Right hindlimb (tissue), 1 donor: ENCODE measurements at regions not wholly inside any gene's neighbourhood (a gene's known extent, or its start where the extent isn't known, plus 50 kb on each side); places are given as distances from the start of the nearest gene placed in this dataset.
A peak's percentile ranks its signal among the peaks of the same experiment; 100 is the strongest.

Experiments used
- DNase-seq: peaks from one replicate; pipeline ENCODE4 v3.0.0-alpha.2; 2018

DNA sequence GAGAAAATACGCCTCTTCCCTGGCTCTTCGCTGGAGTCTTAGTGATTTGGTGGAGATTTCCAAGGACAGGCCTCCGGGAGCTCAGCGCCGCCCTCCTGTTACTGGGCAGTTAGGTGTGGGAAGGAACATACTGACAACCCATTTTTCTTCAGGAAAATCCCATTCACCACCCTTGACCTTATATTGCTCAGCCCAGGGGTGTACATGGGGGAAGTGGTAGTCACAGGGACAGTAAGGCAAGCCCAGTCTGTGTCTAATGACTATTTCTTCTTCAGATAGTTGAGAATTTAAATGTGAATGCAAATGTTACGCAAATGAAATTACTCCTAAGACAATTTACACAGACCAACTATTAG, 119.4 kb downstream of the UQCRFS1 start:
- no peak for DNase-seq

DNA sequence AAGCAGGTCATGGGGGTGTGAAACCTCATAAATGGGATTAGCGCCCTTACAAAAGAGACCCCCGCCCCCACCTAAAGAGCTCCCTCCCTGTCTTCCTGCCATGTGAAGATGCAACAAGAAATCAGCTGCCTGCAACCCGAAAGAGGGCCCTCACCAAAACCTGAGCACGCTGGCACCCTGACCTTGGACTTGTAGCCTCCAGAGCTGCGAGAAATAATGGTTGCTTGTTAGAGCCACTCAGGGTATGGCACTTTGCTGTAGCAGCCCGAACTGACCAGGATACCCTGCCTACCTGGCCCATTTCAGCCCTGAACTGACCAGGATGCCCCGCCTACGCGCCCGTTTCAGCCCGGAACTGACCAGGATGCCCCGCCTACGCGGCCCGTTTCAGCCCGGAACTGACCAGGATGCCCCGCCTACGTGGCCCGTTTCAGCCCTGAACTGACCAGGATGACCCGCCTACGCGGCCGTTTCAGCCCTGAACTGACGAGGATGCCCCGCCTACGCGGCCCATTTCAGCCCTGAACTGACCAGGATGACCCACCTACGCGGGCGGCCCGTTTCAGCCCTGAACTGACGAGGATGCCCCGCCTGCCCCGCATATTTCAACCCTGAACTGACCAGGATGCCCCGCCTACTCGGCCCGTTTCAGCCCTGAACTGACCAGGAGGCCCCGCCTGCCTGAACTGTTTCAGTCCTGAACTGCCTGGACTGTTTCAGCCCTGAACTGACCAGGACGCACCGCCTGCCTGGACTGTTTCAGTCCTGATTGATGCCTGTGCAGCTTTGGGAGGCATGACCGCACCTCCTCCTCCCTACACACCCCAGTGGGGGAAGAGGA, 120.0 kb downstream of the UQCRFS1 start:
- DNase-seq = no peak

DNA sequence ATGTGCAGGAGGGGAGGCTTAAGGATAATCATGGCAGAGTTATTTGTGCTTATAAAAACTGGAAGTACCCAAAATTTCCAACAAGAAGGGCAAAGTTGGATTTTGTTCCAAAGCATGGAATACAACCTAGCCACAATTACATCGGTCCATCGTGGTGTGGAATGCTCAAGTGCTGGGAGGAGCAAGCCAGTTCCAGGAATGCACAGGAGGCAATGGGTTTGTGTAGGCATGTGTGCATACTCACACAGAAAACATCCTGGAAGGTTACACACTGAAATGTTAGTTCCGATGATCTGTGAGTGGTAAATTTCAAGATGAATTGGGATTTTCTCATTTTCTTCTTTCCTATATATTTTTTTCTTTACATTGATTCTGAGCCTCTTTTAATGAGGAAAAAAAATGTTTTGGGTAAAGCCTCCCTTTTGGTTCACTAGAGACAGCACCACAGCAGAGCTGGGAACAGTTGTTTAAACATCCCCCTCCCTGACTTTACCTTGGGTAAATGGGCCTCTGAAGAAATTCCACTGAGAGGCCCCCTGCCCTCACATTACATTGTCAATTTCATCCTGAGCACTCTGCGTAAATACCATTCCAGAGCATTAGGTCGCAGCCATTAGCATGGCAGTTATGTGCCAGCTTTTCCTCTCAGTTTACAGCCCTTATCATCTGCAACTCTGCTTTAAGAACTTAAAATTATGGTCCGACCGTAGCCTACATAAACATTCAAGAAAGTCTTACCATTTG, 122.0 kb downstream of the UQCRFS1 start:
- DNase-seq = no peak

DNA sequence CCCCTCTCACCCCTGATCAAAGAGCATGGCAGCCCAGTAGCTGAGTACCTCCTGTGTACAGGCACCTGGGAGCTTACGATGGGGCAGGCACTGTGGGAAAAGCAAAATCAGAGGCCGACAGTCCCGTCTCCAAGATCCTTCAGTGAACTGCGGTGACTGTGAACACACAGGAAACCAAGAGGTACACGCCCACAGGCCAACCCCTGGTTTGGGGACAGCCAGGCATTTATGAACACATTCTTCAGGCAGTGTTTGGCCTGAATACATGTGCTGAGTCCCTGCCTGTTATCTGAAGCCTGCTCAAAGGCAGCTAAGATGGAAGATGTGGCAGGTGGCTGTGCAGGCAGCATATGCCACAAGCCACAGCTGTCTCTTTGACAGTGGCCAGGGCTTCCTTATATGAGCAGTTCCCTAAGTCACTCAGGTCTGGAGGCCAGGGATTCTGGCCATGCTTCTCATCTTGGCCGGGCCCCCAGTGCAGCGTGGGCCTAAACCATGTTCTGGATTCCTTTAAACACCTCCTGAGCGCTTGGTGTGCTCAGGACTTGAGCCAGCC, 123.6 kb downstream of the UQCRFS1 start:
- DNase-seq = peak; percentile 28

DNA sequence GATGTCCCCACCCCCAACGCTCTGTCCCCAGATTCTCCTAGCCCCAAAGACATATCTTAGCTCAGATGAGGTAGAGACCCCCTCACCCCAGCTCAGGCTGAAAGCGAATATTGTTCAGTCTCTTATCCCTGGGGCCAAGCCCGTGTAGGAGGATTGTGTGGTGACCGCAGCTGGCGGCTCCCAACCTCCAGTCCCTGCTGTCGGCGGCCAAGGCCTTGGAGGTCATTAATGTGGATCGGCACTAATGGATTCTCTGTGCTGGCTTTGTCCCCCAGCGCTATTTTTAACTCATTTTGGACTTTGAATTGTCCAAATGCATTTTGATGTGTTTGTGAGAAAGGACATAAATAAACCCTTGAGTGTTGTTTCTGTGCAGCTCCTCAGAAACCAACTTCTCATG, 124.2 kb downstream of the UQCRFS1 start:
- DNase-seq = no peak

DNA sequence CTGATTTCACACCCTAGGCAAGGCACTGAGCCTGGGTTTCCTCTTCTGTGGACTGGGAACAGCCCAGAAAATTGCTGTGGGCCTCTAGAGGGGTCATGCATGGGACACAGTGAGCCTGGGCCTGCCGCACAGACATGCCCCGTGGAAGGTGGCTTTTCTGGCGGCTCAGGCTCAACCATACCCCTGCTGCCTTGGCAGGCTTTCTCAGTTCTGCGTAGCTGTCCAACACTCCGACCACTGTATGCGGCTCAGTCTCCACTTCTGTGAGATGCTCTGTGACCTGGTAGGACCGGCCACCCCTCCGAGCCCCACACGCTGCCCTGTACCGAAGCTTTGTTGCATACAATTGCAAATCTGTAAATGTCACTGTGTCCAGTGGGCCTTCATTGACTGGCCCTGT, 126.3 kb downstream of the UQCRFS1 start:
- DNase-seq = no peak

DNA sequence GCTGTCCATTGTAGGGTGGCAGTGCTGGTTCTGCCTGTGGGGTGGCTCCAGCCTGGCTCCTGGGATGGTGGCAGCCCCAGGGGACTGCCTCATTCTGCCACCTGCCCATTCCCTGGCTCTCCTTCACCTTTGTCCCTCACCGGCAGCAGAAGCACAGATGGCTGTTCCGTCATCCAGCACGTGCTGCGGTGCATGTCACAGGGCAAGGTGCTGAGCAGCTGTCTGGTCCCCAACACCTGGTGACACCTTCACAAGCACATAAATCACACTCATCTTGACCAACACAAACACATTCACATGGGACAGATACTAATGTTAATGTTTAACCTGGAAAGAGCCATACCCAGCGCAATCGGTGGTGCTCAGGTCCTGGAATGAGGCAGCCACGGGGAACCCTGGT, 126.8 kb downstream of the UQCRFS1 start:
- DNase-seq = no peak

DNA sequence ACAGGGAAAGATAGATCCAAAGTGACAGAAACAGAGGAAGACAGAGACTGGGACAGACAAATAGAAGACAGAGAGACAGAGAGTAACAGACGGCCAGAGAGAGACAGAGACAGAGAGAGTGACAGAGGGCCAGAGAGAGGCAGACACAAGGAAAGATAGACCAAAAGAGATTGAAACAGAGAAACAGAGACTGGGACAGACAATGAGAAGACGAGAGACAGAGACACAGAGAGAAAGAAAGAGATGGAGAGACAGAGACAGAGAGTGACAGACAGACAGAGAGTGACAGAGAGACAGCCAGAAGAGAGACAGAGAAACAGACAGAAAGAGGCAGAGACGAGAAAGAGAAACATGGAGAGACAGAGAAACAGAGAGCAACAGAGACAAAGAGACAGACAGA, 127.3 kb downstream of the UQCRFS1 start:
- no peak for DNase-seq

DNA sequence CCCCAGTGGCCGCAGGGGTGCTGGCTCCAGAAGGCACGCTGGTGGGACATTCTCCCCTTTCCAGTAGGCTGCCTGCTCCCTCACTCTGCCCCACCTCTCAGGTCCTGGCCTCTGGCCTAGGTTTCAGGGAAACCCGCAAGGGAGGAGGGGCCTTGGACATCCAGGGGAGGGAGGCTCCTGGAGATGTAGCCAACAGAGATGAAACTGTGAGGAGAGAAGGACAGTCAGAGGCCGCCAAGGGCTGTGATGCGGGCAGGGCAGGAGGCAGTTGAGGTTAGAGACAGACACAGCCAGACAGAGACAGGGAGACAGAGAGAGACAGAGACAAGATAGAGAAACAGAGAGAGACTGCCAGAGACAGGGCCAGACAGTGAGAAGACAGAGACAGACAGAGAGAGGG, 127.7 kb downstream of the UQCRFS1 start:
- DNase-seq = no peak

DNA sequence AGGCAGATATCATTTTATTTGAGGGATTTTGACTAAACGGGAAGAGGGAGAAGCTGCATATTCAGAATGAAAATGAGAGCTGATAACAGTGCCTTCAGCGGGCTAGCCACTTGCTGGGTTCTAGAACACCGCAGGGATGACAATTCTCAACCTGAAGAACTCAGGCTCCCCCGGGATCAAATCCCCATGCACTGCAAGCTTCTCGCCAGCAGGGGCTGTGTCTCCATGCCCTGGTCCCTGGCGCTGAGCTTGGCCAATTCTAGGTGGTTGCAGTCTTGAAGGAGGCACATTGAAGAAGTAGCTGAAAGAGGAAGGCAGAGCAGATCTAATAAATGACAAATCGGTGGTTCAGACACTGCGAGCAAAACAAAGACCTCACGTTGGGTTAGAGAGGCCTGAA, 128.7 kb downstream of the UQCRFS1 start:
- no peak for DNase-seq

DNA sequence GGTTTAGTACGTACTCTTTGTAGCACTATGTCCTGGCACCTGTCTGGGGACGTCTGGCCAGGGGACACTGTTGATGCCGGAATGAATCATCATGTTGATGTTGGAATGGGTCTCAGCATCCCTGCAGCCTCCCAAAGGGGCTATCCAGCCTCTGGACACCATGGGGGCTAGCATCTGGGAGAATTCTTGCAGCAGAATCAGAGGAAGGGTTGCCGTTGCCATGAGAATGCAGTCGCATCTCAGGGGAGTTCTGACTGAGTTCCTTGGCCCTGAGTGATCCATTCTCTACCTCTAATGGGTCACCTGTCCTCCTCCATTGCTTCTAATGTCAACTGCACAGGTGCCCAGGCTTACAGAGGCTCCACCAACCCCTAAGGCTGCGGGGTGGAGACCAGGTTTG, 129.1 kb downstream of the UQCRFS1 start:
- DNase-seq = no peak

DNA sequence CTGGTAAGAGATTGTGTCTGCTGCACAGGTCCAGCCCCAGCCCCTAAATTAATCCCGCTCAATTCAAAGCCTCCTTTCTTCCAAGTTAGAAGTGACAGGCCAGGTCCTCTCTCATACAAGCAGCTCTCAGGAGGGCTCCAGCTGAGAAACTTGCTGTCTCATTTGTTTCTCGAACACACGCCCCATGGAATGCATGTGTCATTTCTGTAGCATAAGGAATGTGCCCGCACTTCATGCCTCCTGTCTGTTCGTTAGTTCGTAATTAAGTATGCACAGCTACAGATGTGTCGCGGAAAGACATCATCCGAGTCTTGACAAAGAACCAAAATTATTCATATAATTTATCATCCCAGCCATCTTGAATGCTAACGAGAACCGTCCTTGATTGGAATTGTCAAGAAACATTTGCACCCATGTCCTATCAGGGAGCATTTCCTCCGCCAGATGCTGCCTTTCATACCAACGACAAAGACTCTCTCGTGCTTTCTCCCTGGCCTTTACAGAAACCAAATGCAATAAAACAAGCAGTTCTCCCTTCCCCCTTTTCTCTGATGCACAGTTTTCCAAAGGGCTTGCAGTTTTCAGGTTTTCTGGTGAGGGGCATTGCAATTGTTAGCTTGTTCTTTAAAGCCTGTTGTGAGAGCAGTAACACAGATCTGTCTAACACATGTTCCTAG, 133.5 kb downstream of the UQCRFS1 start:
- no peak for DNase-seq

DNA sequence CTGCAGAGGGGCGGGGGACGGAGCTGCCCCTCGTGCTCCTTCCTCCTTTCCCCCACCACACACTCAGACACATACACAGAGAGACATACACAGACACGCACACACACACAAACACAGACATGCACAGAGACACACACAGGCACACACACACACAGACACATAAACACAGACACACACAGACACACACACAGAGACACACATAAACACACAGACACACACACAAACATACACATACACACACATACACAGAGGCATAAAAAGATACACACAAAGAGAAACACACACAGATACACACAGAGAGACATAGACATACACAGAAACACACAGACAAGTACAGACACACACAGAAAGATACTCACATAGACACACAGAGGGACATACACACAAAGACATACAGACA, 136.0 kb downstream of the UQCRFS1 start:
- DNase-seq = no peak

DNA sequence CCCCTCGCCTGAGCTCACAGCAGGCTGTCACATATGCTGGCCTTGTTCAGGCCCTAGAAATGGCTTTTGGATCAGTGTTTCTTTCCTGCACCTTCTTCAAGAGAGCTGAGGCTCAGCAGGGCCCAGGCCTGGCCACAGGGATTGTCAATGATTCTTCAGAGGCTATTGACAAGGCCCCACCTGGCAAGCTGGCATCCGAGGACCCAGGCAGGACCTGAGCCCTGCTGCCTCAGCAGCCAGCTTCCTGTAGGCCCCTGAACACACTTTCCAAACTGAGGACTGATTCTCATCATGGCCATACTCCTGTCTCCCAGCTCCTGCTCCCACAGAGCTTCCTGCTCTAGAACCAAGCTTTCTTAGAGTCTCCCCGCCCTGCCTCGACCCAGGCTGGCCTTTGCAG, 136.8 kb downstream of the UQCRFS1 start:
- no peak for DNase-seq

DNA sequence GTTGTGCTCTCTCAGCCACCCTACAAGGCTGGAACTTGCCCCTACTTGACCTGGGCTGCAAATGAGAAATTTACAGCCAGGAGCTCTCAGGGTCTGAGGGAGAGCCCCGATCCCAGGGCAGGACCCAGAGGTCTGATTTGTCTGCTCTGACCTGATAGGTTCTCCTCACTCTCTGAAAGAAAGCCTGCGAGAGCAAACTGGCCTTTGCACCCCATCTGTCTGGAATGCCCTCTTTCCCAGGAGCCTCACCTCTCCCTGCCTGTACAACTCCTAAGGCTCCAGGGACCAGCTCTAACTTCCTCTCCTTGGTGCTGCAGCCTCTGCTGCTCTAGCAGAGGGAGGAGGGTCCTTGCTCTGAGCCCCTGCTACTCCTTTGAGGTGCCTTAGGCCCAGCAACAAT, 137.8 kb downstream of the UQCRFS1 start:
- no peak for DNase-seq

DNA sequence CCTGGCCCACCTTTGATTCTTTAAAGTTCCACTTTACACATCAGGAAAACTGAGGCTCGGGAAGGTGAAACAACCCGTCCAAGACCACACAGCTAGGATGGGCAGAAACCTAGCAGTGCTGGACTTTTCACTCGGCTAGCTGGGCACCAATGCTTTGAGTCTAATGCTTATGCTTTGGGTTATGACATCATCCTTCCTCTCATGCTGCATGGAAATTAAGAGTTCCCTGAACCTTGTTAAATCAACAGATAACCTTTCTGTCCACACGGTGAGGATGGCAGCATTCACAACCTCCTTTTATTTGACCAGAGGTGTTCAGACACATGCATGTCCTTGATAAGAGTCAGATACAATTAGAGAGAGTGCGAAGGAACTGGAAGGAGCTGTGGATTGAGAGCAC, 138.4 kb downstream of the UQCRFS1 start:
- no peak for DNase-seq

DNA sequence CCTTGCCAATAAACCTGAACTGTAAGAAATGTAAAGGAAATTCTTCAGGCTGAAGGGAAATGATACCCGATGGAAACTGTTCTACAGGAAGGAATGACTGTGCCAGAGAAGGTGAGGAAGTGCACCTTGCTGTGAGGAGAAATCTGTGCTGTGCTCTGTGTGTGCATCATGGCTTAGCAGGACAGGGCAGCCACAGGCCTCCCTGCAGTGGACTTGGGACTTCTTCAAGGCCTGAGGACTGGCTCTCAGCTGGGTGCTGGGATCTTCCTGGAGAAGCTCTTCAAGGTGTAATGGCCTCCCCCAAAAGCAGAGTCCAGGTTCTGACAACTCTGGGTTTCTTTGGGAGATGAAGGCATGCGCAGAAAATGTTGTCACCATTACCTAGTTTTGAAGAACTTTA, 145.1 kb downstream of the UQCRFS1 start:
- DNase-seq = no peak

DNA sequence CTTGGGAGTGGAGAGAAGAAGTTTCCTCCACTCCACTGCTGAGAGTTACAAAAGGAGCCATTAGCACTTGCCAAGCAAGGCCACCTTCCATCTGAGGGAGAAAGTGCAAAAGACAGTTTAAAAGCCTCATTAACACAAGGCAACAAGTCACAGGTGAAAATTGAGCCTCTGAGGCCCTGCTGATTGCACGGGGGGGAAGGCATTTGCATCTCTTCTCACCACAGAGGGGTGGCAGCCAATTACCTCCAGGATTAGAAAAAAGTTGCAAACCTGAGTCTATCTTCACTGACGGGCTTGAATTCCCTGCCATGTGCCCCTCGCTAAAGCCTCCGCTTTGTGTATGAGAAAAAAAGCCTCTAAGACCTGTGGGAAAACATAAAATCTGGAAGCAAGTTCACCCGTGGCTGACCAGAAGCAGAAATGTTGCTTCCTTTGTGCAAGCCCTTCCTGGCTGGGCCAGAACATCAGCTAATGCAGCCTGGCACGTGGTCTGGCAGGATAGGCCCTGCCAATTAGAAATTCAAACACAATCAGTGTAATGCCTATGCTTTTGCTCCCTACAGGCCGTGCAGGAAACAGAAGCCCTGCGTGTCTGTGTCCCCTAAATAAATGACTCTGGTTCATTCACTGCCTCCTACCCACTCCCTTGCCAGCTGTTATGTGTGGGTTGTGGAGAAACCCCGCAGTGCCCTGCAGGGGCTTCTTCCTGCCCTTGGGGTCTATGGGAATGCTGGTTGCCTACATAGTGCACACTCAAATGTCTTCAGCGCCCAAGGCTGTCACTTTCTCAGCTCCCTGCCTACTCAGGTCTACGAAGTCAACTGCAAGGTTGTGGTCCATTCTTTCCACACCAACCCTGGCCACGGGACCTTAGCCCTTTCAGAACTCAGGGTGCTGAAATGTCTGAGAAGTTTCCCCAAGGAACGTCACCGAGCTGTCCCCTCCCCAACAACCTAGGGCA, 150.2 kb downstream of the UQCRFS1 start:
- no peak for DNase-seq

DNA sequence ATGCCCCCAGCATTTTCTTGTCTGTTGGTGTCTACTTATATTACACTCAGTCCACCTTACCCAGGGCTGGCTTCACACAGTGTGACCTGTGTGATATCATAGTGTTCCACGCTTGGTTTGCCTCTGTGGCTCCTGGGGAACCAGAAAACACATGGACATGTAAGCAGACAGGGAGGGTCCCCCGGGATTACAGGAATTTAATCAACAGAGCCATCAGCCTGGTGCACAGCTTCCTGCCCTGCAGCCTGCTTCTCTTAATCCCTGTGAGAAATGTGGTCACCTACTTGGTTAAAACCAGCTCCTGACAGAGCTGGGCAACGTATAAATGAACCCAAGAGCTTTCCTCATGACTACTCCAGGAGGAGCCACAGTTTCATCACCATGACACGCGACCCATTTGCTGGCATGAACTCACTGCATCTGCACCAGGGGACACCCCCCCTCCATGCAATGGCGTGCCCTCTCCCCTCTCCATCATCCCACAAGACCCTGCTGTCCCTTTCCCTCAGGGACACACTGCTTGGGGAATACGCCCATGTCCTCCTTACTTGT, 152.1 kb downstream of the UQCRFS1 start:
- DNase-seq = no peak

DNA sequence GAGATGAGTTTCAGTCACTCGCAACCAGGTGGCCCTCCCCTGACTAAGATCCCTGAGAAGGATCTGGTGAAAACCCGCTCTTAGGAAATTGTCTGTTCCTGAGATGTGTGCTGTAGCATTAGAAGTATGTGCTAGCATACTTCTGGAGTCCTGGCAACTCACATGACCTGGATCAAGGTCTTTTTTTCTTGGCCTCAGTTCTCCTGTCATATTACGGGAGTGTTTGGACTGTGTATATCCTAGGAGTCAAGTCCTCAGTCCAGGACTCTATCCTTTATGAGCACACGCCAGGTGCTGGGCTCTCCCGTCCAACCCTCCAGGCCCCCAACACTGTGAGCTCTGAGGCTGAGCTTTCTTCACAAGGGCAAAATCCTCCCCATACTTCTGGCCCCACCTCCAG, 156.4 kb downstream of the UQCRFS1 start:
- no peak for DNase-seq

DNA sequence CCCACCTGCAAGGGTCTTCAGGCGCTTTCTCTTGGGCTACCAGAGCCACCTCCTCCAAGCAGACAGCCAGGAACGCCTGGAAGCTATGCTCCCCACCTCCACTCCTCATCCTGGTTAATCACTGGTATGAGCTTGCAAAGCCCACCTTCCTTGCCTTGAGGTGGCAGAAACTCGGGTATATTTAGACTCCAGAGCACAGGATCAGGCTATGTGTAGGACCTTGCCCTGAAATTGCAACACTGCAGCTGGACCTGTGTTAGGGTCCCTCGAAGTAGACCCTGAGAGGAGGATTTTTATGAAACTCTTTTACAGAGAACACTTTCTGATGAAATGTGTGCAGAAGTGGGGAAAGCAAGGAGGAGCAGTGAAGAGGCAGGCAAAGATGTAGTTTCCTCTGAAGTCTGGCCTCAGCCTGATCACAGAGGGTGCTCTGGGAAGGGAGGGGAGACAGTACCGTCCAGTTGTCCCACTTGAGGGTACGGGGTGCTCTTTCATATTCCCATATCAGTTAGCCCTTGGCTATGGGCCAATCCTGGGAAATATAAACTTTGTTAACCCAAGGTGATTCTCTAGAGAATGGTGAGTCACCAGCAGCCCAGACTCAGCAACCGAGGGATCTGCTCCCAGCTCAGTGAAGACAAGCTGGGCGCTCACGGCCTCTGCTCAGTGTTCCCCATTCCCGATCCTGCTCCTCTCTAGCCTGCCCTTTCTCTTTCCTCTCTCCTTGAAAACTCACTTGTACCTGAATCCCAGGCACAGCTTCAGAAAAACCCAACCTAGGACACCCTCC, 157.9 kb downstream of the UQCRFS1 start:
- no peak for DNase-seq
